GM18499 (cell line): ENCODE measurements at regions not wholly inside any gene's neighbourhood (a gene's known extent, or its start where the extent isn't known, plus 50 kb on each side); places are given as distances from the start of the nearest gene placed in this dataset.
"Not testable (repeated sequence)": the region's sequence is repeated elsewhere in the genome, so short reads cannot be mapped to it uniquely, and the experiment has no call there.

Experiments used
- ATAC-seq: cut with Tn5 transposase; IDR thresholded peaks from one replicate; pipeline ENCODE4 v1.9.1; 2021; ENCODE audit warnings: moderate number of reproducible peaks; ENCODE audit not compliant: insufficient read depth, unreplicated experiment

DNA sequence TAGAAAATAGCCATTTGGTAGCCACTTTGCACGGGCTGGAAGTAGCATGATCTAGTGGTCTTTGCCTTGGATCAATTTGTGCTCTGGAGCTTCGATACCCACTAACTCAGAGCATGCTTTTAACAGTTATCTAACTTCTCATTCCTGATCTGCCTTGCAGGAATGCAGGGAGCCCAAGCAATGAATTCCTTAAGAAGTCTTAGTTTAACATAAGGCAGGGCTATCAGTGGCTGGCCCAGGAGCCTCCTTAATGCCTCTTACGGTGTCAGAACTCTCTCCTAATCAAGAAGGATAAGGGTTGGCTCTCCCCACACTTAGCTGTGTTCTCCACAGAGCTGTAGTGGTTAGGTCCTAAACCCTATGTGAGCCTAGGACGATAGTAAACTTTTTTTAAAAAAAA, 95.8 kb upstream of the TBCA start:
- ATAC-seq: no peak

GRCh38 chr5:77871016-77871415, 94.9 kb upstream of the TBCA start:
- no peak for ATAC-seq

DNA sequence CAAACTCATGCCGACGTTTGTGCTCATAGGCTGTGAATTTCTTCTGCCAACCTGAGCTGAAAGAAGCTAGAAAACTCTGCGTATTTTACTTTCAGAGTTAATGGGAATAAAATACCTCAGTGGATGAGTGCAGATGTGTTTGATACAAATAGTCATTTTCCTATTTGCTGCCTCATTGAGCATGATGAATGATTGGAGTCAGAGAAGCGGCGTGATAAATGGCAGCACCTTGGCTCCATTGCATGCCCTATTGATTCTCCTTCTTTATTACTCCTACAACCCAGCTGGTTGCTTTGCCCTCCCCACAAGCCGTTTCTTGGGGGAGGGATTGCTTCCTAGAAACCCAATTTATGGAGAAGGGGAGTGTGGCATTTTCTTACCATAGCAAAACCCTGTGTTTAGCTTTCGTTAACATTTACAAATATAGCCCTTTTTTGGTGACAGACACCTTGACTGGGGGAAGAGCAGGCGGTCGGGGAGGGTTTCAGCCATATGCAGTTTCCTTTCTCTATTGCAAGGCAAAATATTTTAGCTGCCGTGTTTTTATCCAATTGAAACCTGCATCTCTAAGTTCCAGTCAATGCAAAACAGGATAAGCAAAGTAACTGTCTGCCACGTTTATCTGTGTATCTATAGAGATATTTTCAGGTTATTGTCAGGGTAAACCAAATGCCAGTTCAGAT, 93.1 kb upstream of the TBCA start:
- ATAC-seq: no peak

DNA sequence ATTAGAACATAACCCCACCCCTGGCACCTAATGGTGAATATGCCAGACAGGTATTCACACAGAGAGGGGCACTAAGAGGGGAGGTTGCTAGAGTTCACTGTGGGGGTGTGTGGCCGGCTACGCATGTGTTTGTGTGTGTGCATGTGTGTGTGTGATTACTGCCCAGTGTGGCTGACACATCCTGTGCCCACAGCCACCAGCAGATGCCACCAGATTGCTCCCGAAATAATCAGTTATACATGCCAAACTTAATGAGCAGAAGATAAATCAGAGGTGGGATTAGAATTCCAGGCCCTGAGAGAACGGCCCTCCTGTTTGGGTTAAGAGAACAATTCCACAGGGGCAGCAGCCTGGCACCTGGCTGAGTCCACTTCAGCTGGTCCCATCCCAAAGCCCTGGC, 91.8 kb upstream of the TBCA start:
- ATAC-seq: no peak

GRCh38 chr5:77867194-77867691, 91.1 kb upstream of the TBCA start:
- ATAC-seq: no peak

DNA sequence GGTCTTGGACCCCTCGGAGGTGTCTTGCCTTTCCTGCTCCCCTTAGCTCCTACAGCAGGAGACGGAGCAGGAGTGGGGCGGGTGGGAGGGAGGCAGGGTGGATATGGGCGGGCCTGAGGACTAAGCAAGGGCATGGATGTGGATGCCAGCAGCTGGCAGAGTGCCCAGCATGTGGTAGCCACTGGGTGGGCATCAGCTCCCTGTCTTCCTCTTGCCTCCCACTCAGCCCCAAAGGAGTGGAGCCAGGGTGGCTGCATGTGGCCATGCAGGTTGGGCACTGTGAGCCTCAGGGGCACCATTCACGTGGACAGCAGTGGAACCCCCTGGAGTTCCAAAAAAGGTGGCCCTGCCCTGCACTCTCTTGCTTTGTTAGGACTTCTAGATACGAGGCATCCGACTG, 90.1 kb upstream of the TBCA start:
- ATAC-seq: no peak

- no peak for ATAC-seq
These were observed 88.9 kb upstream of the TBCA start for GRCh38 chr5:77864997-77865396.

- no peak for ATAC-seq
These were observed 87.0 kb upstream of the TBCA start for GRCh38 chr5:77863181-77863580.

- no peak for ATAC-seq
These were observed 85.4 kb upstream of the TBCA start for GRCh38 chr5:77861576-77861975.

- no peak for ATAC-seq
These were observed 83.2 kb upstream of the TBCA start for GRCh38 chr5:77859306-77859705.

DNA sequence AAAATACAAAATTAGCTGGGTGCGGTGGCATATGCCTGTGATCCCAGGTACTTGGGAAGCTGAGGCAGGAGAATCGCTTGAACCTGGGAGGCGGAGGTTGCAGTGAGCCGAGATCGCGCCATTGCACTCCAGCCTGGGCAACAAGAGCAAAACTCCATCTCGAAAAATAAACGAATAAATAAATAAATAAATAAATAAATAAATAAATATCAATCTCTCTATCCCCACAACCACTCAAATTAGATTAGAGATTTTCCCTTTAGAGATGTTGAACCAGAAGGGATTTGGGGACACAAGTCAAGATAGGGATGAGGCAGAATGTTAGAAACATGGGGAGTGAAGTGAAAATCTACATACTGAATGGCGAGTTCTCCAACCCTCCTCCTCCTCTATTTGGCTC, 82.5 kb upstream of the TBCA start:
- not testable (repeated sequence) for ATAC-seq

GRCh38 chr5:77855369-77855768, 79.2 kb upstream of the TBCA start:
- no peak for ATAC-seq

DNA sequence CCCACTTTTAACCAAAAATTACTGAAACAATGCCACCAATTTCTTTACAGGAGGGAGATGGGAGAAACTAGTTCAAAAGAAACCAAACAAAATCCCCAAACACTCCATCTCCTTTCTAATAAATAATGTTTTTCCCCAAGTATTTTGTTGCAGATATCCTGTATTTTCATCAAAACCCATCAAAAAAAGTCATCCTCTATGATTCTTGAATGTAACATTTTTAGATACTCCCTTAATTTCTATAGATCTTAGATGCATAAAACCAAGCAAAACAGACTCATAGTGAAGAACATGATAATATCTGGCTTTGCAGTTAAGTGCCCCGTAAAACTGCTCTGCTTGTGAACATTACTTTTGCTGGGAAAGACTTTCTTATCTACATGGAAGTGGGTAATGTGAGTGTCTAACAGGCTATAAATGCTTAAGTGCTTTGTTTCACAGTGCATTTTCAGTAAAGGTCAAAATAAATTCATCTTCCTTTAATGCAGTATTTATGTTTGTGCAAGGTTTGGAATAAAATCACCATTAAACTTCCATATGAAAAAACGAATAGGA, 77.3 kb upstream of the TBCA start:
- no peak for ATAC-seq

GRCh38 chr5:77852514-77853352, 76.6 kb upstream of the TBCA start:
- peak; percentile 59 for ATAC-seq

GRCh38 chr5:77852068-77852513, 76.0 kb upstream of the TBCA start:
- ATAC-seq: no peak

DNA sequence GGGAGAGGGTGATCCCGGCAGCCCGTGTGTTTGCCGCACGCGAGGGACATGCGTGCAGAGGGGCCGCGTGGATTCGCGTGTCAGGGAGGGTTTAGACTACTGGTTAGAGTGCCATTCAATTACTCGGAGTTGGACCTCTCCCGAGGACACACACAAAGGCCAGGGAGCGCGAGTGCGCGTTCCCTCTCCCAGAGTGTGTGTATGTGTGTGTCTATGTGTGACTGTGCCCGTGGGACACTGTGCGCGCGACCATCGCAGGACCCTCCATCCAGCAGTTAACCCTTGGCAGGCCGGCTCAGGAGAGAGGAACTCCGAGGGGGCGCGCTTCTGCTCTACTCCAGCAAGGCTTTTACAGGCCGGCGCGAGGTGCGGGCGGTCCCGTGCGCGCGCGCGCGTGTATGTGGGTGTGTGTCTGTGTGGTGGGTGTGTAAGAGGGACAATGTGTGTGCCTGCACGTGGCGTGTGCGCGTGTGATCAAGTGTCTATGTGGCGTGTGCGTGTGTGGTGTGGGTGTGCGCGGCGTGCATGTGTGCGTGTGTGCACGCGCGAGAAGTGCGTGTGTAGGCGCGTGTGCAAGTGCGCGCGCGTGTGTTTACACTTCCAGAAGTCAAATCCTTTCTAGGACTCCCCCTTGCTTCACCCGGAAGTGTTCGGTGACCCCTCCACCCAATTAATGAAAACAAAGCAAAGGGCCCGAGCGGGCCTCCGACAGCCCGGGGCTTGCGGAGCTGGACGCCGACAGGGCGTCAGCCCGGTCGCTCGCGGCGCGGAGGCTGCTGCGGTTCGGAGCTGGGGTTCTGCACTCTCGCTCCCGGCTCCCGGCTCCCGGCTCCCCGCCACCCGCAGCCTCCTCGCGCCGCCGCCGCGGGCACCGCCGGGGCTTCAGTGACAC, 75.3 kb upstream of the TBCA start:
- no peak for ATAC-seq

DNA sequence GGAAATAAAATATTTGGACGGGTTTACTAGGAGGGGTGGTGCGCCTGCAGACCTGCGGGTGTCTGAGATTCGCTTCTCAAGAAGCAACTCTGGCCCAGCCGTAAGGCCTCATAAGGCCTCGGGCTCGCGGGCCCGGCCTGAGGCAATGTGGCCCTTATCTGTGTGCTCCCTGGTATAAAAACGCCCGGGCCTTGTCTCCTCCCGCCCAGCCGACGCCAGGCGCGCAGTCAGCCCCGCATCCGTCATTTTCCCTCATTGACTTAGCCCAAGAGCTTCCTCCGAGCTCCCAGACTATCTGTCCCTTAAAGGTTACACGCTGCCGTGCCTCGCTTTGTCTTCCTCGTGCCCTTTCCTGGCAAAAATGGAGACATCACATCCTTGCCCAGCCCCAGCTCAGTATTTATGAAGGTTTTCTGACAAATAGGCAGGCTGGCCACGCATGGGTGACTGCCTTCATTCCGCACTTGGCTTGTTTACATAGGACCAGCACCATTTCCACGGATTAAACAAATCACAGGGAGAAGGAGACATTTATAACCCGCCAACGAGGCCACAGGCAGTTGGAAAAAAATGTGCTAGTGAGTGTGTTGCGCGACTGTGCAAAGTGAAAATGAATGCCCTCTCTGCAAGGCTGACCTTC, 74.5 kb upstream of the TBCA start:
- no peak for ATAC-seq

DNA sequence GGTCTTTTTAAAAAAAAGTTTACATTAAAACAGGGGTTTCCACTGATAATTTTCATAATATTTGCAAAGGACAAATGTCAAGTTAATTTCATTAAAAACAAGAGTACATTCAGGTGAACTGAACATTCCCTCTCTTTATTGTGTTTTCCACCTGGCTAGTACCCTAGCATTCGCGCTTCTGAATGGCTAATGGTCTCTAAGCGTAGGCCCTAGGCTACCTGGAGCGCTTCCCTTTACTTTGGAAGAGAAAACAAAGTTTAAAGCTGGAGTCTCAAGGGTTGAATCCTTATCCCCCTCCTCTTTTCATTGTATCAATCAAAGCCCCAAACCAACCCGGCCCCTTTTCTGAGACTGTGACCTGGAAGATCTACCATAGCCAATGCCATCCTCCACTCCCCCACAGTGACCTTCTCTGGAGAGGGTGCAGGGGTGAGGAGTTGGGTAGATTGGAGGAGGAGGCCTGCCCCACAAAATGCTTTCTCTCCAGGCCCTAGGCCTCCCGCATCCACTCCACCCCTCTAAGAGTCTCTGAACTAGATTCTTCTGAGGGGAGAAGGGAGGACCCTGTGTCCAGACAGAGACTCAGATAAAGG, 73.3 kb upstream of the TBCA start:
- no peak for ATAC-seq

DNA sequence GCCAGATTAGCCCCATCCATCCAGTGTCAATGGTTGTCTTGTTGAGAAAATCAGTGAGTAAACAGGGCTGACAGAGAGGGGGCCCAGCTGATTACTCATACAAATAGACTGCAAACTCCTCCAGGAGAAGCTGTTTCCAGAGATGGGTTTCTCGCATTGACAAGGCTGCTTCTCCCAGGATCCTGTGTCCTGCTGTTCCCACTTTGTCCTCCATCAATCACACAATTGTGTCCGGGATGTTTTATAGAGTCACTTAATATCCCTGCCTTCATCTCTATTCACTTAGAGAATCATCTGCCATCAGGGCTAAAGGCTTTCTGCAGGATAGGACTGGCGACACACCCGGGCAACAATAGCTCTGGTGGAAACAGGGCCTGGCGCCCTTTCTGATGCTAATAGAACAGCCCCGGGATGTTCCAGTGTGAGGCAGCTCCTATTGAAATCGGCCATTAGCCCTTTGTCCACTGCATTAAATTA, 71.7 kb upstream of the TBCA start:
- no peak for ATAC-seq
